Fibroblast of skin of right biceps (primary cell): ENCODE measurements at regions not wholly inside any gene's neighbourhood (a gene's known extent, or its start where the extent isn't known, plus 50 kb on each side); places are given as distances from the start of the nearest gene placed in this dataset.

ENCODE experiments used
- DNase-seq: peaks from one replicate; pipeline ENCODE4 v3.0.0-alpha.2; 2013

DNA sequence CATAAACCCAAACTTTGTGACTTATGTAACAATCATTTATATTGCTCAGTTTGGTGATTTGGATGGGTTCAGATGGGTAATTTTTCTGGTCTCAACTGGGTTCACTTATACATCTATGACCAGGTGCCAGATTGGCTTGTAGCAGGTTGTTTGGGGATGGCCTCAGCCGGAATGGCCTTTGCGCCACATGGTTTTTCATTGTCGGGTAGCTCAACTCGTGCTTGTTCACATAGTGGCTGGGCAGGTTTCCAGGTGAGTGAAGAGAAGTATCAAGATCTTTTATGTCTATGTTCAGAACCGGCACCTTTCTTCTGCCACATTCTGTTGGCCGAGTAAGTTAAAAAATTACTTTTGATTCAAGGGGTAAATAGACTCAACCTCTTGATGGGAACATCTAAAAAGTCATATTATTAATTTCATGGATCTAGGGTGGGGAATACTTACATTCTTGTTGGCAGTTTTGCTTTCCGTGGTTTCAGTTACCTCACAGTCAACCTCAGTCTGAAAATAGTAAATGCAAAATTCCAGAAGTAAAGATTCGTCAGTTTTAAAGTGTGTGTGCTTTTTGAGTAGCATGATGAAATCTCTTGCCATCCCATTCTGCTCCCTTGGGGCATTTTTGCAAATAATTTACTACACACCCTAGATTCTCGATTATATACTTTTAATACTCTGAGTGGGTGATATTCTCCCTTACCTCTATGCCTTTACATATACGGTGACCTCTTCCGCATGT, 745.7 kb upstream of the CCDC54 start:
- DNase-seq, result peak; percentile 78

DNA sequence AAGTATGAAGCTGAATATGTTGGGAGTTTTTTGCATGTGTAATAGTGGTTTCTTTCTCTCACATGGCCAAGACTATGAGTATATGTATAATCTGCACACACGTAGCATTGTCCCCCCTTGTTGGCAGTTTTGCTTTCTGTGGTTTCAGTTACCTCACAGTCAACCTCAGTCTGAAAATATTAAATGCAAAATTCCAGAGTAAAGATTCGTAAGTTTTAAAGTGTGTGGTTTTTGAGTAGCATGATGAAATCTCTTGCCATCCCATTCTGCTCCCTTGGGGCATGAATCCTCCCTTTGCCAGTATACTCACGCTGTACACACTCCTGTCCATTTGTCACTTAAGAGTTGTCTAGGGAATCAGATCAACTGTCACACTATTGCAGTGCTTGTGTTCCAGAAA, 742.0 kb upstream of the CCDC54 start:
- DNase-seq, result peak; percentile 98

DNA sequence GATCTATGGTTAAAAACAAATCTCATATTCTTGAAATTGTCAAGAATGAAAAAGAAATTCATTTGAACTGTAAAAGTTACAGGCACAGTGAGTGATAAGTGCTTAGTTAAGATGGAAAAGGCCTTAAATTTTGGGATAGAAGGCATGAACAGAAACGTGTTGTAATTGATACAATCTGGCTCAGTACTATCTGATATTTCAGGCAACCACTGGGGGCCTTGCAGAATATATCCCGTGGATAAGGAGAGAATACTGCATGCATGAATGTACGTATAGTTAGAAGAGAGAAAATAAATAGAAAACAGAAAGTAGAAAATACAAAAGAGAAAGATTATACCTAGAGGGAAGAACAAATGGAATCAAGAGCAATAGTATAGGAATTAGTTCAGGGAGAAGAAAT, 741.4 kb upstream of the CCDC54 start:
- DNase-seq, result peak; percentile 54

DNA sequence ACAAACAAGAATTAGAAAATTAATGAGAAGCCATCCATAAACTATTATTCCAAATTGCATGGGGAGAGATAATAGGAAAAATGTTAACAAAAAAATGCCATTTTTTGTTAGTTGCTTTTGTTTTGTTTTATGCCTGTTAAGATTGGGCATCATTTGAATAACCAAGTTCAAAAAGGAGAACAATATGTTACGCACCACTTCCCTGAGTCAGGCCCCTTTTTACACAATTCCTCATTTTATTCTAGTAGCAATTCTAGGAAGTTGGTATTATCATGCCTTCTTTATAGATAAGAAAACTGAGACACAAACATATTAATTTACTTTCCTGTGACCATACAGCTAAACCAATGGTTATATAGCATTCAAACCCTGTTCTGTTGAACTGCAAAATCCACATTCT, 736.9 kb upstream of the CCDC54 start:
- no peak for DNase-seq

DNA sequence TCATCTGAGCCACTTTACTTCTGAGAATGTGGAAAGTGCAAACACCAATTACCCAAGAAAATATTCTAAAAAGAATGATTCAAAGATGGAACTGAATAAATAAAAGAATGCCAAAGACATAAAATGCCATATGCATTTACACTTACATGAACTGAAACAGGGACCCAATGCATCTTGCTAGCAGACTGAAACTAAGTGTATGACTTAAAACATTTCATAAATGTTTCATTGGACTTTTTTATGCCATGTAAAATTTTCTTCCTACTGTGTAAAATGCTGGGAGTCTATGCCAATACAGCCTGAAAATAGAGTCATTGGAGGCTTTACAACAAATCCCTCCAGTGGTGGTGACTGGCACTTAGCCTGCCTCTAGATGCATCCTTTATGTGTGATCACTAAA, 735.1 kb upstream of the CCDC54 start:
- no peak for DNase-seq

DNA sequence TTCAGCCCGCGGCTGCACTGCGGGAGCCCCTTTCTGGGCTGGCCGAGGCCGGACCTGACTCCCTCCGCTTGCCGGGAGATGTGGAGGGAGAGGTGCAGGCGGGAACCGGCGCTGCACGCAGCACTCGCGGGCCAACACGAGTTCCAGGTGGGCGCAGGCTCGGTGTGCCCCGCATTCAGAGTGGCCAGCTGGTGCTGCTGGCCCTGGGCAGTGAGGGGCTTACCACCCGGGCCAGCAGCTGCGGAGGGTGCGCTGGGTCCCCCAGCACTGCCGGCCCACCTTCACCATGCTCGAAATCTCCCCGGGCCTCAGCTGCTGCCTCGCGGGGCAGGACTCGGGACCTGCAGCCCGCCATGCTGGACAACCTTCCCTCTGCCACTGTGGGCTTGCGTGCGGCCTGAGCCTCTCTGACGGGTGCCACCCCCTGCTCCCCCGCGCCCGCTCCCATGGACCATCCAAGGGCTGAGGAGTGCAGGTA, 733.5 kb upstream of the CCDC54 start:
- no peak for DNase-seq

DNA sequence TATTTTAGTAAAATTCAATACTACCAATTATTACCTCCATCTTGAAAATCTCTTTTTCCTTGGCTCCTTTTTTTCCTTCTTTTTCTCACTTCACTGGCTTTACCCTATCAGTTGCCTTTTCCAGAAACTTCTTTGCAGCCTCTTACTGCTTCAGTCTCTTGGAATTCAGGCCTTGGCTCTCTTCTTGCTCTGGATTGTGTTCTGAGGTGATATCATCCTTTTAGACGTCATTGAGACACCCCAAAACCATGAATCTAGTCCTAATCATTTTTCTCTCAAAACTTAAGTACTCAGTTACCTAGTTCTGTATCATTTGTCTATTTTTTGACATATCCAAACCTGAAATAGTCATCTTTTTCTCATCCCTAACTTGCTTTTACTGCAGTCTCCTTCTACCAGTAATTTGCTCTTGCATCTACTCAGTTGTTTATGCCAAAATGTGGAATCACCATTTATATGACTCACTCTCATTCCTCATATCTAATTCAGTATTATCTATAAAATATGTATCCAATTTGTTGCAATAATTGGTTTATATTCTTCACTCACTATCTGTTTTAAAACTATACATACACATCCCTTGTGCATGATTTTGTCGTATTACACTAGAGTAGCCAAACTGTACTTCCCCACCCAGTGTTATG, 703.2 kb upstream of the CCDC54 start:
- DNase-seq, result peak; percentile 10

DNA sequence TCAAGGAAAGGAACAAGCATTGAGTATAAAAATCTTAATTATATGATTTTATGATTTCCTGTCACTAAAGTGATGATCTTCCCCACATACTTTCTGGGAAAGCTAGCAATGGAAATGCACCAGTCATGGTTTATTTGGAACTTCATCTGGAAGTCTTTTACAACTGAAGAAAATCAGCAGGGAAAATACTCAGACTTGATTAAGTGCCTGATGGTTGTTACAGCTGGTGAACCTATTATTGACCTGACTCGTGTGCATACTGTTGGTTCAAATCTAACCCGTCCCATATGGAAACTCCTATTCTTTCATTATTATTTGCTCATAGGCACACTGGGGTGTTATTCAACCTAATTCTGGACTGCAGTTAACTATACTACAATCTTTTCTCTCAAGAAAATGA, 701.8 kb upstream of the CCDC54 start:
- no peak for DNase-seq

DNA sequence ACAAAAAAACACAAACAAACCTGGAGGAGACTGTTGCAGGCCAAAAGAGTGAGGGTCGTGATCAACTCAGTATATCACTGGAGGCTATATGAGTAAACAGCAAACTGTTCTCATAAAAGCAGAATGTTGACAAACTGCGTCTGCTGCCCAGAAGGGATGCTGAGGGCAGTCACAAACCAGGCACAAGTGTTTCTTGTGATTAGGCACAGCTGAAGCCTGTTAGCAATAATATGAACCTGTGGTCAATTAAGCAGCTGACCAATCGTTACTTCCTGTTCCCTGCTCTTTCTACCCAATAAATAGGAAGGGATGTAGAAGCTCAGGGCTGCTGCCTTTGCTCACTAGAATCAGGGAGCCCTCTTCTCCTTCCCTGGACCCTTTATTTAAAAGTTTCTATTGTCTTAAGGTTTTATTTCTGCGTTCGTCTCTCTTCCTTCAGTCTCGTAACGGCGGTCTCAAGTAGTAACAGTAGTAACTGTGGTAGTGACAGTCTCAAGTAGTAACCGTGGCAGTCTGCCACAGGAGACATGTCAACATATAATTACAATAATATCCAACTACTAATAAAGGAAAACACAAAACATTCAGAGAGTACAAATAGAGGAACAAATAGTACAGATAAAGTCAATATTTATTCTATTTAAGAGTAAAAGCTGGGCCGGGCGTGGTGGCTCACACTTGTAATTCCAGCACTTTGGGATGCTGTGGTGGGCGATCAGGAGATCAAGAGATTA, 698.4 kb upstream of the CCDC54 start:
- no peak for DNase-seq

DNA sequence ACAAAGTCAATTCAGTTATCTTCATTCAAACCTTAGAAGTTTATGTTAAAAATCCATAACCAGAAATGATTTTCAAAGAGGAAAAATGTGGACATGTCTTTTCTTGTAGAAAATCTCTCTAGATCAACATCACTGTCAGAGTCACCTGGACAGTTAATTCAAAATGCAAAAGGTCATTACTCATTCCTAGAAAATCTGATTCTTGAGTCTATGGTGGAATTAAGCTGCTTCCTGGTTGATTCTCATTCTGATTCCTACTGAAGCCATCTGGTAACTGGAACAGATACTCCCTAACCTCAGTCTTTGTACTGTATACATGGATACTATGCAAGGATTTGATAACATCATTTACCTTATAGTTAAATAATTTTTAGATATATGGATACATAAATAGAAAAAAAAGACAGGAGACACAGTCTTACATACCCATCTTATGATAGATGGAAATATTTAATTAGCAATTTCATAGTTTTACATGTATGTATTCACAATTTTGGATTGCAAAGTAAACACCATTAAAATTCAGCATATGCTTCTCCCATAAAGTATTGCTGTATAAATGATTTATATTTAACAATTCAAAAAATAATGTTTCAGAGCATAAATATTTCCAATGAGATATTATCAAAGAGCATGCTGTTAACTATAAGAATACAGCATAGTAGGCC, 693.2 kb upstream of the CCDC54 start:
- peak; percentile 15 for DNase-seq

DNA sequence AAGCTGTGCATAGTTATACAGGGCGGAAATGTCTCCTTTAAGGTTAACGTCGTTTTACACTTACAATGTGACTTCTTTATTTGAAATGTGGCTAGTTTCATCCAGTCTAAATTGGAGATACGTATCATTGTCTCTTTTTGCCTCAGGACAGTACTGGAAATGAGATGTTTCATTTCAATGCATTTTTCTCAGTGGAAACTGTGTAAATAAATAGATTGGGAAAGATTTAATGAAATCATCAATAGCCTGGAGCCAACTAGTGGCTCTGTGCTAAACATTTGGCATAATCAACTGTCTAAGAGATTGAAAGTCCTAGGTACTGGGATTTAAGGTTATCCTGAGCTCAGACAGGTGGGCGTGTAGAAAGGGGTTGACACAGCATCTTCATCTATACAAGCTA, 691.5 kb upstream of the CCDC54 start:
- no peak for DNase-seq

DNA sequence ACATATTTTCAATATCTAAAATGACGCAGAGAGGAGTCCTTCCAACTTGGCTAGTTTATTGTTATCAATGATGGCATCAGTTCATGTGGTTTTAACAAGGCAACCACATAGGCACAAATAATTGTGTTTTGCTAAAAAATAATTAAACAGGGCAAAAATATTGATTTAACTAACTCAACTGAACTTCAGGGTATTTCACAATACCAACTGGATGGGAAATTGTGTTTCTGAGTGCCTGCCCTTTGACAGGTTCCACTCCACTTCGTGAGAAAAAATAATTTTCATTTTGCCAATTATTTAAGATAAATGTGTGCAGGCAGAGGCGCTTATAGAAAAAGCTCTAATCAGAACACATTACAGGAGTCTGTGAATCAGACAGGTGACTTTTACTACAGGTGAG, 689.3 kb upstream of the CCDC54 start:
- no peak for DNase-seq

DNA sequence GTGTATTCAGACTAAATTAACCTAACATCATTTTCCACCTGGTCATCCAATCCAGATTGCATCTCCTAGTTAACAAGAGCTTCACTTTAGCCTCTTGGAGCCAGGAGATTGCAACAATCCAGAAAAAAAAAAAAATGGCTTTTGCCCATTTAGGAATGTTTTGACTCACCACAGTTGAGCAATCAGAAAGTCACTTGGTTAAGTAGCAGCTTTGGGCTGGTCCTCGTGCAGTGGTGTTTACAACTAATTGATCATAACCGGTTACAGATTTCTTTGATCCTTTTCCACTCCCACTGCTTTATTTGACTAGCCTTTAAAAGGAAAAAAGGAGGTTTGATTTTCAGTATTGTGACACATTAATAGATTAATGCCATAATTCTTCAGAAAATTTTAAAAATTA, 688.8 kb upstream of the CCDC54 start:
- DNase-seq, result peak; percentile 90

DNA sequence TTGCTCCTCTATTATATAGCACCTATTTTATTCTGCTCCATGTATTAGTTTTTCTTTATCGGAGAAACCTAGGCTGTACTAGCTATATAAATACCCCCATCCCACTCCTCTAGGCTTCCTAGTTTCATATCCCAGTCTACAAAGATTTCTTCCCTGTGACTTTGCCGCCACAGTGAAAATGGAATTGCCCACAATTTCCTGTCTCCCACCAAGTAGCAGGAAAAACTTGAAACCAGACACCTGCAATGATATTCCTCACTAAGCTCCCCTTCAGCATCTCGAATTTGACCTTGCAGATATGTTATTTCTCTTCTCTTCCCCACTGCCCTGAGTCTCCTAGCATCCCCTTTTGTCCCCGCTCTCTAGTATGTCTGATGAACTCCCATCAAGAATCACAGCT, 685.8 kb upstream of the CCDC54 start:
- peak; percentile 22 for DNase-seq

DNA sequence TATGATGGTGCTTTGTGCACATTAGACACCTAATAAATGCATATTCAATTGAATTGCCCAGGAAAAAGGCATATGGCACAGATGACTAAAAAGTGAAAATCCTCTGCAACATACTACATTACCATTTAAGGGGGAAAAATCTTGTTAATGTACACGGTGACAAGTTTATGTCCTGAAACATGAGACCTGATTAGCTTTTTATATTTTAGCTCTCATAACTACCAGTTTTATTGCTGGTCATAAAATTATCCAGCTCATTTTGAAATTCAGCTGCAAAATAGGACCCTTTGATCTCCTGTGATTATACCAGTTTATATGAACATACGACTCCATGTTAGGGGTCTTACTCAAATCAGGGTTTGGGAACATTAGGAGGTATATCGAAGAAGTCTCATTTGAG, 684.6 kb upstream of the CCDC54 start:
- DNase-seq, result no peak

DNA sequence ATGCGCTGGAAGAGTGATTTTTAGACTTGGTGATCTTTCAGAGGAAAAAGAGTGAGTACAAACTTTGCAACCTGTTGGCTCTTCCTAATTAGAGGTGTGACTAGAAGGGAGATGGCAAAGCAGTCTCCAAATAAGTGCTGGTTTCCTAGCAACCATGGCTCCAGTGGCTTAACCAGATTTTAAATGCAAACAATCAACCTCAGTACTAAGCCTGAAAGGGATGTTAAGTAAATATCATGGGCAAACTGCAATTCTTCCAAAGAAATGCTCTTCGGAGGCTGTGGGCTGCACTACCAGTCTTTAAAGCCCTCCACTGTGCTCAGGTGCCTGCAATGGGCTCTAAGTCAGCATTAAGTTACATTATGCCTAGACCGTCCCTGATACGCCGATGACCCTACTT, 678.1 kb upstream of the CCDC54 start:
- no peak for DNase-seq

DNA sequence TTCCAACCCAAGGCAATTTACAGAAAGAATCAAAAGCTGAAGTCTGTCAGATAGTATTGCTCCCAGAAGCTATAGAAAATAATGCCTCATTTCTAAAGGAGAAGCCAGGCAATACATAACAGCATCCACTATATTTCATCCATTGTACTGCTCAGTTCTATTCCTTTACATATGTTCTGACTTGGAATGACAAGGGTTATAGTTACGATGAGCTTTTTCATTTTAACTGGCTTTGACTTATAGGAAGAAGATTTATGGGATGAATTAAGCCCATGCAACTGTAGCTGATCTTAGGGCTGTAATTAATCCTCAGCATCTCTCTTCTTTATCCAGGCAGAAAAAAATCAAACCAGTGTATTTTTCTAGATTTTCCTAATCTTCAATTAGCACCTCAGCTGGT, 676.3 kb upstream of the CCDC54 start:
- DNase-seq, result no peak

DNA sequence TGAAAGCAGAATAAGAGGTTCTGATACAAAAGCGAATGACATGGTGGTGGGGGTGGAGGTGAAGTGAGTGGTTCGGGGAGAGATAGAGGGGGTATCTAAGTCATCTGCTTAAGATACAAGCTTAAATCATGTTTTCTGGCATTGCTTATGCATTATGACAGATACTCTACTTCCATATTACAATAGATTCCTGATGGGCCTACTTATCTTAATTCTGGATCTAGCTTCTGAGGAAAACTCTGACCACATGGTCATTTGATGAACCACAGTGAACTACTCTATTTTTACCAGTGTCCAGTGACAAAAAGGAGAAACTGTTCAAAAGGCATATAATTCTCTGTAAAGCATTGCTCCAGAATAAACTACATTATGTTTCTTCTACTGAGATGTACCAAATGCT, 673.7 kb upstream of the CCDC54 start:
- DNase-seq, result no peak

DNA sequence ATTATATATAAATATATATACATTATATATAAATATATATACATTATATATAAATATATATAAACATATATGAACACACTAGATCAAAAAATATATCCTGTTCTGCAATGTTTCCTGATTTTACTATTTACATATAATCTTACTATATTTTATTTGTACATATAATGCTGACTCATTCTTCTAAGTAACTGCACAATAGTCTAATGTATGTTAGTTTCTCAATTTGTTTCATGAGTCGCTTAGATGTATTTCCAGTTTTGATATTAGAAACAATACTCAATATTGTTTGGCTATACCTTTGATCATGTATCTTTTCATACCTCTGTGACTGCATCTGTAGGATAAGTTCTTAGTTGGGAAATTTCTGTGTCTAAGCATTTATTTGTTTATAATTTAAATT, 669.9 kb upstream of the CCDC54 start:
- no peak for DNase-seq

DNA sequence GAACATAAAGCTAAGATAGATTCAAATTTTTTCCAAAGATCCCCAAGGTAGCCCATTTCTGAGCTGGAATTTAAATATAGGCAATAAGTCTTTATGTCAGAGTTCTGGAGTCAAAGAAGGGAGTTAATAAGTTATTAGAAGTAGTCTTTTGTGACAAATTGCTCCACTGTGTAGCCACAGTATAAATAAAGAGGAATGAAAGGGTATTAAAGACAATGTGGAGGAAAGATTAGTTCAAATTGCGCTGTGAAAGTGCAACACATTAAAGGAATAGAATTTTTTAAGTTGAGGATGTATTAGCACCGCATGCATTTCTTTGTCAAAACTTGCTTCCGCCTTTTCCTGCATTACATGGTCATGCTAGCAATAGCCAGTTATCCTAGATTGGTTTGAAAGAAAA, 666.6 kb upstream of the CCDC54 start:
- DNase-seq, result no peak

DNA sequence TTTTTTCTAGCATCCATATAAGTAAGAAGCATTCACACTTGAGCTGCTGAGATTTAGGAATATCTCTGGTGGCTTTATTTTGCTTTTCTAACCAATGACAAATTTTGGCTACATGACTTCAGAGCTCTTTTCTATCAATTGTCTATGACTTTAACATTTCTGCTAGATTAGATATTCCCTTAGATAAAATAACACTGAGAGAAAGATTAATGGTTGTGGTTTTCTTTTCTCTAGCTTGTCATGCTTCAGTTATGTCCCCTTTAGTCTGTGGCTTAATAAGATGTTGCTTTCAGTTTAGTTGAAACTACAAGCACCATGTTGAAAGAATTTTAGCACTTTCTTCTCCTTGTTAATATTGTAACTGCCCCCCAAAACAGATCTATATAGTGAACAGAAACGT, 665.6 kb upstream of the CCDC54 start:
- peak; percentile 90 for DNase-seq

DNA sequence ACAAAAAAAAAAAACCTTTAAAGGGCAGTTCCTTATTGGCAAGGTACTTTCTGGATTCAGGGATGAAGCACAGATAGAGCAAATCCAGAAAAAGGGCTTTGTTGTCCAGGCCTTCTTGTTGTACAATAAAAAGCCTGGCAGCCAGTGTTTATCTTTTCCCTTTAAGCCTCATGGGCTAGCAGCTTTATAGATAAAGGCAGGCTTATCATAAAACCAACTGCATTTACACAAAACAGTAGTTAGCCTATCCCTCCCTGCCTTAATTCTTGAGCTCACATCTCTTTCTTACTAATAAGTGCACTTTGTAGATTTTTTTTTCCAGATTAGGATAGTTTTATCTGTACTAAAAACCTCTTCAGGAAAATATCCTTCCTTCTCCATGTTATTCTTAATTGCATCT, 662.8 kb upstream of the CCDC54 start:
- no peak for DNase-seq

DNA sequence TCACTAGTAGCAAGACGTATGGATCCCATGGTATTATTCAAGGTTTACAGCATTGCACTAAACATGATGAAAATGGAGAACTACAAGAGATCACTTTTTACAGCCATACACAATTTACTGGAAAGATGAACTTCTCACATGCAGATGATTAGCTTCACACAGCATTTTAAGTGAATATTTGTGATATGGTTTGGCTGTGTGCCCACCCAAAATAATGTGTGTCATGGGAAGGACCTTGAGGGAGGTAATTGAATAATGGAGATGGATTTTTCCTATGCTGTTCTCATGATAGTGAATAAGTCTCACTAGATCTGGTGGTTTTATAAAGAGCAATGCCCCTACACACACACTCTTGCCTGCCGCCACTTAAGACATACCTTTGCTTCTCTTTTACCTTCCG, 662.0 kb upstream of the CCDC54 start:
- peak; percentile 79 for DNase-seq
